SKM-1 (cell line): ENCODE measurements at regions not wholly inside any gene's neighbourhood (a gene's known extent, or its start where the extent isn't known, plus 50 kb on each side); places are given as distances from the start of the nearest gene placed in this dataset.
A peak's percentile ranks its signal among the peaks of the same experiment; 100 is the strongest.
"Not testable (repeated sequence)": the region's sequence is repeated elsewhere in the genome, so short reads cannot be mapped to it uniquely, and the experiment has no call there.

ENCODE experiments used
- DNase-seq: peaks from one replicate; lab custom pipeline; 2025; ENCODE audit not compliant: unreplicated experiment; lab: John Stamatoyannopoulos, UW

GRCh38 chr3:15983232-15983631, 185.5 kb upstream of the ANKRD28 start:
- no peak for DNase-seq

- no peak for DNase-seq
Observed at GRCh38 chr3:15983693-15984092, 185.9 kb upstream of the ANKRD28 start.

GRCh38 chr3:15989419-15989818, 185.1 kb upstream of the GALNT15 start:
- DNase-seq: no peak

GRCh38 chr3:15993660-15994059, 180.8 kb upstream of the GALNT15 start:
- not testable (repeated sequence) for DNase-seq

- not testable (repeated sequence) for DNase-seq
Observed at GRCh38 chr3:15996496-15996895, 178.0 kb upstream of the GALNT15 start.

- no peak for DNase-seq
Observed at GRCh38 chr3:15997274-15997943, 177.1 kb upstream of the GALNT15 start.

GRCh38 chr3:15998911-15999310, 175.6 kb upstream of the GALNT15 start:
- DNase-seq: no peak

- no peak for DNase-seq
Observed at GRCh38 chr3:16004812-16005211, 169.7 kb upstream of the GALNT15 start.

- no peak for DNase-seq
Observed at GRCh38 chr3:16011376-16011775, 163.1 kb upstream of the GALNT15 start.

- DNase-seq: no peak
Observed at GRCh38 chr3:16012086-16012485, 162.4 kb upstream of the GALNT15 start.

GRCh38 chr3:16013568-16013967, 160.9 kb upstream of the GALNT15 start:
- DNase-seq: no peak

- DNase-seq: not testable (repeated sequence)
Observed at GRCh38 chr3:16021801-16022200, 152.7 kb upstream of the GALNT15 start.

GRCh38 chr3:16023881-16024280, 150.6 kb upstream of the GALNT15 start:
- not testable (repeated sequence) for DNase-seq

- DNase-seq: no peak
Observed at GRCh38 chr3:16024548-16024947, 149.9 kb upstream of the GALNT15 start.

- DNase-seq: no peak
Observed at GRCh38 chr3:16026753-16027152, 147.7 kb upstream of the GALNT15 start.

GRCh38 chr3:16028604-16029003, 145.9 kb upstream of the GALNT15 start:
- no peak for DNase-seq

GRCh38 chr3:16030342-16030741, 144.1 kb upstream of the GALNT15 start:
- no peak for DNase-seq

GRCh38 chr3:16031434-16031833, 143.0 kb upstream of the GALNT15 start:
- no peak for DNase-seq

- no peak for DNase-seq
Observed at GRCh38 chr3:16033889-16034687, 140.4 kb upstream of the GALNT15 start.

- no peak for DNase-seq
Observed at GRCh38 chr3:16040991-16041390, 133.5 kb upstream of the GALNT15 start.

GRCh38 chr3:16048435-16049318, 125.8 kb upstream of the GALNT15 start:
- DNase-seq: peak; percentile 52
